ENCODE measurements at regions not wholly inside any gene's neighbourhood (a gene's known extent, or its start where the extent isn't known, plus 50 kb on each side); places are given as distances from the start of the nearest gene placed in this dataset.

- TF ChIP-seq CTCF (IDR thresholded peaks at IDR 0.05): no peak
- no peak for TF ChIP-seq POLR2A (IDR thresholded peaks at IDR 0.05)
These were observed 215.9 kb upstream of the MKLN1 start for GRCh38 chr7:131111792-131112191.
